T-helper 17 cell (primary cell): ENCODE measurements at regions not wholly inside any gene's neighbourhood (a gene's known extent, or its start where the extent isn't known, plus 50 kb on each side); places are given as distances from the start of the nearest gene placed in this dataset.

Experiments used
- ATAC-seq: fragments of 150-1000 bp; cut with Tn5 transposase; 2 replicates; pipeline ENCODE4 v1.10.0; 2021; ENCODE audit warnings: mild to moderate bottlenecking, moderate library complexity
- DNase-seq, 3 donors: peaks; one replicate each; pipeline versions ENCODE4 v3.0.0 to v3.0.0-alpha.2; 2020 to 2021
- H3K9me3 ChIP-seq: one replicate; pipeline ENCODE4 v1.7.0; 2013; ENCODE audit warnings: low read length, mild to moderate bottlenecking; ENCODE audit not compliant: control insufficient read depth, poor library complexity, severe bottlenecking
- H3K27ac Mint-ChIP-seq: one replicate; pipeline ENCODE4 v1.8.0; 2022; ENCODE audit warnings: mild to moderate bottlenecking, moderate library complexity, mixed read lengths
- H3K27me3 Mint-ChIP-seq: one replicate; pipeline ENCODE4 v1.8.0; 2022; ENCODE audit warnings: mixed read lengths
- H3K36me3 Mint-ChIP-seq: one replicate; pipeline ENCODE4 v1.8.0; 2022; ENCODE audit warnings: low read depth, mixed read lengths
- H3K4me1 Mint-ChIP-seq: one replicate; pipeline ENCODE4 v1.8.0; 2022; ENCODE audit warnings: mild to moderate bottlenecking, mixed read lengths
- H3K4me3 Mint-ChIP-seq: one replicate; pipeline ENCODE4 v1.8.0; 2022; ENCODE audit warnings: mild to moderate bottlenecking, moderate library complexity, mixed read lengths

- ATAC-seq (no peak), DNase-seq (no peak)
- H3K4me1 Mint-ChIP-seq = no peaks in the 10 kb centered on the region
- H3K27ac Mint-ChIP-seq = no peak overlapping the region
- no peaks in the 10 kb centered on the region for H3K9me3 ChIP-seq
- no peak overlapping the region for H3K4me3 Mint-ChIP-seq
- no peaks in the 10 kb centered on the region for H3K27me3 Mint-ChIP-seq
- H3K36me3 Mint-ChIP-seq = no peaks in the 10 kb centered on the region
Measured at GRCh38 chr12:30041096-30041495, 257.4 kb upstream of the TMTC1 start.

GRCh38 chr12:30030693-30031374 lies 247.1 kb upstream of the TMTC1 start:
- H3K36me3 Mint-ChIP-seq = no peaks in the 10 kb centered on the region
- DNase-seq (no peak), ATAC-seq (no peak)
- no peak overlapping the region for H3K4me3 Mint-ChIP-seq
- no peaks in the 10 kb centered on the region for H3K9me3 ChIP-seq
- H3K4me1 Mint-ChIP-seq = no peaks in the 10 kb centered on the region
- H3K27me3 Mint-ChIP-seq = no peaks in the 10 kb centered on the region
- H3K27ac Mint-ChIP-seq = no peak overlapping the region

DNA sequence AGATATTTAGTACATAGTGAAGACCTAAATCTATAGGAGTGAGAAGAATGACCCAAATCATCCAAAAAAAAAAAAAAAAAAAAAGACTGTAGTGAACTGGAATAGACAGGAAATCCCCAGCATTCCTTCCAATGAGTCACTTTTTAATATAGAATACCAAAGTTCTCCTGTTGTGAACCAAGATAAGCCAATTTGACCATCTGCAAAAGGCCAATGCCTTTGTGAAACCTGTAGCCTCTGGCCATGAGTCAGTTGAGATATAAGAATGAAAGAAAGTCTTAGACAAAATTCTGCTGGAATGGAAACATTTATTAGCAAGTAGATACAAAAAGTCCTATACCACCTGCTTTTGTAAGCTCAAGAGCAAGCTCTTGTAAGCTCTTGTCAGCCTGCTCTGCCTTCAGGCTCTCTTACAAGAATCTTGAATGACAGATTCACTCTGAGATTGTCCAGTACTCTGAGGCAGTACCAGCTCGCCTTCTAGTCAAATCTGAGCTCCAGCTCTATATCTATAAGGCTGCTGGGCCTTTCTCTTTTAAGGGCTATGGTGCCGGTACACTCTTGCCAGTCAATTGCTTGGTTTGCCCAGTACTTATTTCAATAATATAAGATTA lies 243.0 kb upstream of the TMTC1 start:
- H3K36me3 Mint-ChIP-seq = no peaks in the 10 kb centered on the region
- H3K4me1 Mint-ChIP-seq = no peaks in the 10 kb centered on the region
- no peak overlapping the region for H3K27ac Mint-ChIP-seq
- no peaks in the 10 kb centered on the region for H3K9me3 ChIP-seq
- ATAC-seq (no peak), DNase-seq (no peak)
- H3K27me3 Mint-ChIP-seq = no peaks in the 10 kb centered on the region
- H3K4me3 Mint-ChIP-seq = no peak overlapping the region

GRCh38 chr12:30025317-30025716 lies 241.6 kb upstream of the TMTC1 start:
- Mint-ChIP-seq H3K36me3 (no peaks in the 10 kb centered on the region), H3K27me3 (no peaks in the 10 kb centered on the region), H3K27ac (no peak overlapping the region), H3K4me3 (no peak overlapping the region), H3K4me1 (no peaks in the 10 kb centered on the region)
- DNase-seq (no peak), ATAC-seq (no peak)
- no peaks in the 10 kb centered on the region for H3K9me3 ChIP-seq

DNA sequence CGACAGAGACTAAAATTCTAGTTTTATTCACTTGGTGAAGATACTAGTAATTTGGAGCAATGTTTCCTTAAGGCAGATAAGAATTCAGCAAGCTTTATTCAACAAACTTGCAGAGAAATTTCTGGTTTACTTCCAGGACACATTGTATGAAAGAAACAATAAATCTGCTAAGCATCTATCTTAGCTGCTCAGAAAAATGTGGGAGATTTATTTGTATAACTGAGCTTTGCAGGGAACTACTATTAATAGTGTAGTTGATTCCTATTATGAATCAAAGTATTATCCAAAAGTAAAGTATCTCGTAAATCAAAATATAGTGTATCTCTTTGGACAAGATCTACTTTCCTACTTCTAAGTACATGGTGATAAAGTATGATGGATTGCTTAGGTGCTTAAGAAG lies 239.4 kb upstream of the TMTC1 start:
- H3K36me3 Mint-ChIP-seq = no peaks in the 10 kb centered on the region
- H3K4me1 Mint-ChIP-seq = no peaks in the 10 kb centered on the region
- no peaks in the 10 kb centered on the region for H3K9me3 ChIP-seq
- H3K27me3 Mint-ChIP-seq = no peaks in the 10 kb centered on the region
- no peak overlapping the region for H3K27ac Mint-ChIP-seq
- H3K4me3 Mint-ChIP-seq = no peak overlapping the region
- no peak for ATAC-seq
- DNase-seq = no peak

GRCh38 chr12:30021051-30021833 lies 237.5 kb upstream of the TMTC1 start:
- Mint-ChIP-seq H3K36me3 (no peaks in the 10 kb centered on the region), H3K4me3 (no peak overlapping the region), H3K4me1 (no peaks in the 10 kb centered on the region), H3K27me3 (no peaks in the 10 kb centered on the region), H3K27ac (no peak overlapping the region)
- no peak for DNase-seq
- H3K9me3 ChIP-seq = no peaks in the 10 kb centered on the region
- ATAC-seq = no peak

- Mint-ChIP-seq H3K36me3 (no peaks in the 10 kb centered on the region), H3K27ac (no peak overlapping the region), H3K4me1 (no peaks in the 10 kb centered on the region), H3K27me3 (no peaks in the 10 kb centered on the region), H3K4me3 (no peak overlapping the region)
- ATAC-seq = no peak
- DNase-seq = no peak
- no peaks in the 10 kb centered on the region for H3K9me3 ChIP-seq
Measured at GRCh38 chr12:30019366-30020140, 235.8 kb upstream of the TMTC1 start.

DNA sequence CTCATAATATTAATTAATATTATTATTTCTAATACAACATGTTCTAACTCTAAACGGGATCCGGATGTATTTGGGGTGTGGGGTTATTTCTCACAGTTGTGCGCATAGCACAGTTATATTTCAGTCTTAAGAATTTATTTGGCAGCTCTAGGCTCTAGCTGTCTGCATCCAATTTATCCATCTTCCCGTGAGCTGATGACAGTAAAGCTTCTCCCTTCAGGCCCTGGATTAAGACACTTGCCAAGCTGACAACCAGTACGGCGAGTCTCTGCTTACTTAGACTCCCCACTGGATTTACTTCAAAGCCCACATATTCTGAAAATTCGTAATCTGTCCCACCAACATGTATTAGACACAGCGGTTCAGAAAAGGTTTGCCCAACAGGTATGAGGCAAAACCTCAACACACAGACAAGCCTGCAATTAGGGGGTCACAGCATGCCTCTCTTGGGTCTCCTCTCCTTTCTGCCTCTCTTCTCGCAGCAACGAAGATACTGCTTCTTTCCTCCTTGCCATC lies 232.9 kb upstream of the TMTC1 start:
- H3K27me3 Mint-ChIP-seq = no peaks in the 10 kb centered on the region
- no peaks in the 10 kb centered on the region for H3K9me3 ChIP-seq
- no peaks in the 10 kb centered on the region for H3K36me3 Mint-ChIP-seq
- no peak for DNase-seq
- no peak overlapping the region for H3K4me3 Mint-ChIP-seq
- no peaks in the 10 kb centered on the region for H3K4me1 Mint-ChIP-seq
- no peak overlapping the region for H3K27ac Mint-ChIP-seq
- no peak for ATAC-seq

- Mint-ChIP-seq H3K27me3 (no peaks in the 10 kb centered on the region), H3K27ac (no peak overlapping the region), H3K4me1 (no peaks in the 10 kb centered on the region), H3K36me3 (no peaks in the 10 kb centered on the region), H3K4me3 (no peak overlapping the region)
- ATAC-seq = no peak
- H3K9me3 ChIP-seq = no peaks in the 10 kb centered on the region
- no peak for DNase-seq
Measured at GRCh38 chr12:30015631-30016337, 232.0 kb upstream of the TMTC1 start.

DNA sequence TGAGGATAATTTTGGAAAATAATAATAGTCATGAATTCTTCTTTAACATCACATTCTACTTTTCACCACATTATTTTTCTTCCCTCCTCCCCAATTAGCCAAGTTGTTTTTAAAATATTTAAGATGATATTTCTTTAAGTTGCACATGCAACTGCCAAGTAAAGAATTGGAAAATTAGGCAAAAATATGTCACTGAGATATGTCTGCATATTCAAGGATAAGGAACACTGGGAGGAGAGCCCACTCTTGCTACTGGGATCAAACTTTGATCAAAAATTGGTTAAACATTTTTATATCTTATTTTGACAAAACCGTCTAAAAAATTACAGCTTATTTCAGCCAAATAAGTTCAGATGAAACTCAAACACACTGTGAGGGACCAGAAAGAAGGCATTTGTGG lies 231.2 kb upstream of the TMTC1 start:
- DNase-seq = no peak
- no peak for ATAC-seq
- Mint-ChIP-seq H3K27me3 (no peaks in the 10 kb centered on the region), H3K36me3 (no peaks in the 10 kb centered on the region), H3K27ac (no peak overlapping the region), H3K4me1 (no peaks in the 10 kb centered on the region), H3K4me3 (no peak overlapping the region)
- no peaks in the 10 kb centered on the region for H3K9me3 ChIP-seq

- Mint-ChIP-seq H3K27ac (no peak overlapping the region), H3K4me3 (no peak overlapping the region), H3K4me1 (no peaks in the 10 kb centered on the region), H3K27me3 (no peaks in the 10 kb centered on the region), H3K36me3 (no peaks in the 10 kb centered on the region)
- no peak for ATAC-seq
- DNase-seq = no peak
- H3K9me3 ChIP-seq = no peaks in the 10 kb centered on the region
Measured at GRCh38 chr12:30012816-30013450, 229.2 kb upstream of the TMTC1 start.
